ENCODE measurements at regions not wholly inside any gene's neighbourhood (a gene's known extent, or its start where the extent isn't known, plus 50 kb on each side); places are given as distances from the start of the nearest gene placed in this dataset.

DNA sequence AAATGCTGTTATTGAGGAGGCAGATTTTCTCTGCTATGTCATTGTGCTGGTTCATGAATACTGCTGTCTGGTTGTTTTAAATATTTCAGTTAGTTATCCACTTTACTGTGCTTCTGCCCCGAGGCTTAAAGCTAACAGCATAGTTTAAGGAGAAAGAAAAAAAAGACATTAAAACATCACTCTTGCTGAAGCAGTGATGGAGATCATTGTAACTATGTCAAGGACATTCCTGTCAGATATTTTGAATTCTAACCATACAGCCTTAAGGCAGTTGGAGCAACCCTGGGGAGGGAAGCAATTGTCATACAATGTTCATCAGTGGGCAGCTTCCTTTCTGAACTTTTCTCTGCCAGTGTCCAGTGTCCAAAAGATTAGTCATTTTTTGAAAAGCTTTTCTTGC is 199.0 kb upstream of the DDX53 start:
- TF ChIP-seq, protein P1, sequence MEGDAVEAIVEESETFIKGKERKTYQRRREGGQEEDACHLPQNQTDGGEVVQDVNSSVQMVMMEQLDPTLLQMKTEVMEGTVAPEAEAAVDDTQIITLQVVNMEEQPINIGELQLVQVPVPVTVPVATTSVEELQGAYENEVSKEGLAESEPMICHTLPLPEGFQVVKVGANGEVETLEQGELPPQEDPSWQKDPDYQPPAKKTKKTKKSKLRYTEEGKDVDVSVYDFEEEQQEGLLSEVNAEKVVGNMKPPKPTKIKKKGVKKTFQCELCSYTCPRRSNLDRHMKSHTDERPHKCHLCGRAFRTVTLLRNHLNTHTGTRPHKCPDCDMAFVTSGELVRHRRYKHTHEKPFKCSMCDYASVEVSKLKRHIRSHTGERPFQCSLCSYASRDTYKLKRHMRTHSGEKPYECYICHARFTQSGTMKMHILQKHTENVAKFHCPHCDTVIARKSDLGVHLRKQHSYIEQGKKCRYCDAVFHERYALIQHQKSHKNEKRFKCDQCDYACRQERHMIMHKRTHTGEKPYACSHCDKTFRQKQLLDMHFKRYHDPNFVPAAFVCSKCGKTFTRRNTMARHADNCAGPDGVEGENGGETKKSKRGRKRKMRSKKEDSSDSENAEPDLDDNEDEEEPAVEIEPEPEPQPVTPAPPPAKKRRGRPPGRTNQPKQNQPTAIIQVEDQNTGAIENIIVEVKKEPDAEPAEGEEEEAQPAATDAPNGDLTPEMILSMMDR (IDR thresholded peaks at IDR 0.05): no peak
- TF ChIP-seq POLR2A (IDR thresholded peaks at IDR 0.05) (no peak), POLR2AphosphoS5 (IDR thresholded peaks at IDR 0.05) (no peak)

Measured in transverse colon (tissue), 4 donors.